Gastroesophageal sphincter (tissue), 4 donors: ENCODE measurements at regions not wholly inside any gene's neighbourhood (a gene's known extent, or its start where the extent isn't known, plus 50 kb on each side); places are given as distances from the start of the nearest gene placed in this dataset.
"Not testable (repeated sequence)": the region's sequence is repeated elsewhere in the genome, so short reads cannot be mapped to it uniquely, and the experiment has no call there.

Source experiments
- ATAC-seq: fragments of 150-250 bp; one replicate; pipeline ENCODE4 v1.9.1; 2016; ENCODE audit warnings: mild to moderate bottlenecking, moderate library complexity
- H3K27ac ChIP-seq, 4 donors: fragments of 200-600 bp; sonication (generic) in 3 of 4; 1 replicate in 3 of 4; 2 replicates in 1 of 4; pipeline ENCODE4 v1.5.1; 2016 to 2019
- H3K27me3 ChIP-seq: fragments of 200-600 bp; sonication (generic); one replicate; pipeline ENCODE4 v1.5.1; 2019
- H3K36me3 ChIP-seq, 2 donors: fragments of 200-600 bp; sonication (generic); one replicate each; pipeline ENCODE4 v1.5.1; 2019; ENCODE audit warnings: control low read depth in 1 of 2
- H3K4me1 ChIP-seq, 3 donors: fragments of 200-600 bp; sonication (generic); 1 replicate in 2 of 3; 2 replicates in 1 of 3; pipeline ENCODE4 v1.5.1; 2016 to 2019; ENCODE audit warnings: control low read depth in 2 of 3
- H3K4me3 ChIP-seq, 2 donors: fragments of 200-600 bp; sonication (generic); one replicate each; pipeline ENCODE4 v1.5.1; 2019; ENCODE audit warnings: mild to moderate bottlenecking in 1 of 2, moderate library complexity in 1 of 2
- H3K9me3 ChIP-seq, 3 donors: fragments of 200-600 bp; sonication (generic); one replicate each; pipeline ENCODE4 v1.5.1; 2017 to 2019; ENCODE audit warnings: control low read depth in 2 of 3
- CTCF ChIP-seq, 4 experiments: fragments of 200-600 bp in 2 of 4; fragments of 450-650 bp in 2 of 4; sonication (generic) in 1 of 4; IDR thresholded peaks; one replicate each; pipeline ENCODE4 v1.5.1; 2017 to 2019; ENCODE audit warnings: antibody characterized with exemption in 4 of 4, mild to moderate bottlenecking in 2 of 4, moderate library complexity in 2 of 4
- EP300 ChIP-seq: sonication (generic); formaldehyde crosslinking; IDR thresholded peaks from one replicate; pipeline ENCODE4 v1.6.1; 2017; ENCODE audit warnings: antibody characterized with exemption, mild to moderate bottlenecking
- POLR2A ChIP-seq, 2 donors: fragments of 450-650 bp; IDR thresholded peaks; one replicate each; pipeline ENCODE4 v1.6.1; 2017; ENCODE audit warnings: antibody characterized with exemption in 2 of 2, mild to moderate bottlenecking in 2 of 2, moderate library complexity in 1 of 2
- POLR2AphosphoS5 ChIP-seq: sonication (generic); formaldehyde crosslinking; IDR thresholded peaks from one replicate; pipeline ENCODE4 v1.6.1; 2017; ENCODE audit warnings: antibody characterized with exemption
- WGBS, 2 donors: methylation state at CpG; one replicate each; pipeline ENCODE4 v1.1.5; 2018; ENCODE audit warnings: low coverage in 1 of 2; 5-methylcytosine and 5-hydroxymethylcytosine counted together

GRCh38 chr14:85344171-85344570, 185.8 kb upstream of the FLRT2 start:
- H3K27ac ChIP-seq = no peak overlapping the region
- H3K4me3 ChIP-seq = no peak overlapping the region
- WGBS, 2 donors = 64 to 88% methylated on average over 3 to 5 of the region's 5 CpGs
- no peak for ATAC-seq
- no peaks in the 10 kb centered on the region for H3K36me3 ChIP-seq
- TF ChIP-seq POLR2AphosphoS5 = no peak
- TF ChIP-seq CTCF (IDR thresholded peaks at IDR 0.05) = no peak
- no peak for TF ChIP-seq EP300
- no peak for TF ChIP-seq POLR2A (IDR thresholded peaks at IDR 0.05)
- no peaks in the 10 kb centered on the region for H3K4me1 ChIP-seq
- H3K9me3 ChIP-seq = no peaks in the 10 kb centered on the region
- H3K27me3 ChIP-seq = no peaks in the 10 kb centered on the region

- no peak overlapping the region for H3K27ac ChIP-seq
- H3K36me3 ChIP-seq = no peaks in the 10 kb centered on the region
- TF ChIP-seq CTCF (IDR thresholded peaks at IDR 0.05) (no peak), EP300 (no peak)
- WGBS, 2 donors = 63 to 71% methylated on average over 6 of the region's 6 CpGs
- no peak for ATAC-seq
- H3K9me3 ChIP-seq = no peaks in the 10 kb centered on the region
- no peaks in the 10 kb centered on the region for H3K4me1 ChIP-seq
- H3K4me3 ChIP-seq = no peak overlapping the region
- H3K27me3 ChIP-seq = no peaks in the 10 kb centered on the region
Measured at GRCh38 chr14:85344847-85345570, 184.9 kb upstream of the FLRT2 start.

- Histone ChIP-seq H3K27ac (no peak overlapping the region), H3K9me3 (peaks cover 0 to 3% (median 0%) of the 10 kb centered on the region in 3 donors), H3K4me3 (no peak overlapping the region), H3K27me3 (no peaks in the 10 kb centered on the region), H3K4me1 (no peaks in the 10 kb centered on the region), H3K36me3 (no peaks in the 10 kb centered on the region)
- no peak for TF ChIP-seq CTCF (IDR thresholded peaks at IDR 0.05)
- no peak for TF ChIP-seq POLR2A (IDR thresholded peaks at IDR 0.05)
- no peak for TF ChIP-seq EP300
- no peak for TF ChIP-seq POLR2AphosphoS5
- WGBS, 2 donors = 84% methylated on average over 3 of the region's 3 CpGs
- ATAC-seq = no peak
Measured at GRCh38 chr14:85350667-85351066, 179.3 kb upstream of the FLRT2 start.

- H3K36me3 ChIP-seq, H3K9me3 ChIP-seq, ATAC-seq, H3K4me1 ChIP-seq, H3K27me3 ChIP-seq, H3K27ac ChIP-seq, H3K4me3 ChIP-seq: not testable (repeated sequence)
- WGBS, 2 donors = no CpG with 5 or more reads among the region's 26 CpGs
Measured at GRCh38 chr14:85352588-85352987, 177.4 kb upstream of the FLRT2 start.

- Histone ChIP-seq H3K4me1 (no peaks in the 10 kb centered on the region), H3K27me3 (no peaks in the 10 kb centered on the region), H3K36me3 (no peaks in the 10 kb centered on the region), H3K9me3 (peaks cover 0 to 3% (median 0%) of the 10 kb centered on the region in 3 donors), H3K4me3 (no peak overlapping the region), H3K27ac (no peak overlapping the region)
- 70 to 77% methylated on average over 3 to 5 of the region's 5 CpGs for WGBS, 2 donors
- TF ChIP-seq EP300 (no peak), CTCF (IDR thresholded peaks at IDR 0.05) (no peak)
- ATAC-seq = no peak
Measured at GRCh38 chr14:85357120-85357519, 172.8 kb upstream of the FLRT2 start.
